ENCODE measurements at regions not wholly inside any gene's neighbourhood (a gene's known extent, or its start where the extent isn't known, plus 50 kb on each side); places are given as distances from the start of the nearest gene placed in this dataset.

DNA sequence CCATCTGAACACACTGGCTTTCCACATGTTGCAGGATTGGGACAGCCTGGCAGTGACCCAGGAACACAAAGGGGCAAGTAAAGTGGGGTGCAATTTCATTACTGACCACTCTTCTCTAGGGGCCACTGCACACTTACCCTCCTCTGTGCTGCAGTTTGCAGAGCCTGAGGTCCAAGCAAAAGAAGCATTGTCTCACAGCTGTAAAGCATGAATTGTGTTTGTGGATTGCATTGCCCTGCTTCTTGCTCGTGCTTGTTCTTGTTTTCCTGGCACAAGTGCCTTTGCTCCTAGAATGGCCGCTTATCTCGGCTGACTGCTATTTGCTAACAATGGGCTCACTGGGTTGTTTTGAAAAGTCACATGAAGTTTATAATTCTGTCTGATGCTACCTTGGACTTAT lies 209.1 kb upstream of the JADE1 start:
- no peak for DNase-seq

DNA sequence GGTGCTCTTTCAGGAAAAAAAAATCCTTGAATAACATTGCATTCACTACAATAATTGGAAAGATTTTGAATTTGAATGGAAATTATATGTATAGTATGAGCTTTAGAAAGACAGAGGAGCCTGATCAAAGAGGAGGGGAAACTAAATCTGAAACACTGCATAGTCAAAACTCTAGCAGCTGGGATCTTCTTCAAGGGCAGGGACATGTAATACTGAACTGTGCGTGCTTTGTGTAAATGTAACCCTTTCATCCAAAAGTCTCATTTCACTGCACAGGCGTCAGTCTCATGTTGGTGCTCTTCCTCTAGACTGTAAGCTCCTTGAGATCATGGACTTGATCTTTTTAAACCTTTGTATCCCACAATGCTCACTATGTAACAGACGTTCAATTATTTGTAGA lies 212.0 kb upstream of the JADE1 start:
- DNase-seq: no peak

DNA sequence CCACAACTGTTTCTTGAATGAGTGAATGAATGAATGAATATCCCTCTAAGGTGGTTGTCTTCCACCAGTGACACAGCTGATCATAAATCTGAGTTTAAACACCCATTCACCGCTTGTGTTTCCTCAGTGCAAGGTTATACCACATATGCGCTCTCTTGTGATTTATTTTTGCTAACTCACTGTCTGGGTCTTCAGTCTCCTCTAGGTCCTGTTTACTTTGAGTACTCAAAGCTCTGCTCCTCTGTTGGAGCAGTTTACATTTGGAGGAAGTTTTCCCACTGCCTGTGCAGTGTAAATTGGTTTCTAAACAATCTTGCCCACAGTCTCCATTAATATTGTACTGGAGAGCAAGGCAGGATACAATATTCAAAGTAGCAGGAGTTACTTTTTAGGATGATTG lies 212.6 kb upstream of the JADE1 start:
- no peak for DNase-seq

DNA sequence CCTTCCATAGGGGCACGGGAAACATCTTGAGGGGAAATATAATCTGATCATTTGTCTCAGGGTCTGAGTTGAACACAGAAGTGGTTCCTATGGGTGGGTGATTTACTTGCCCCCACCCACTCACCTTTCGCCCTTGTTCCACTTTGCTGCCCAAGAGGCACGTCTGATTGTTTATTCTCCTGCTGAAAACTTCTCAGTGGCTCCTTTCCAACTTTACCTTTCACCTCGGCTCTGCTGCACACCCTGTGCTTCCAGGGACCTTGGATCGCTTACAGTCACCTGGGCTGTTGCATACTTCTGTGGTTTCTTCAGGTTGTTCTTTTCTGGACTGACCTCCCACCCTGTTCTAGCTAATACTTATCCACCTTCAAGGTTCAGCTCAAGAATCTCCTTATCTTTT lies 213.4 kb upstream of the JADE1 start:
- DNase-seq: no peak

DNA sequence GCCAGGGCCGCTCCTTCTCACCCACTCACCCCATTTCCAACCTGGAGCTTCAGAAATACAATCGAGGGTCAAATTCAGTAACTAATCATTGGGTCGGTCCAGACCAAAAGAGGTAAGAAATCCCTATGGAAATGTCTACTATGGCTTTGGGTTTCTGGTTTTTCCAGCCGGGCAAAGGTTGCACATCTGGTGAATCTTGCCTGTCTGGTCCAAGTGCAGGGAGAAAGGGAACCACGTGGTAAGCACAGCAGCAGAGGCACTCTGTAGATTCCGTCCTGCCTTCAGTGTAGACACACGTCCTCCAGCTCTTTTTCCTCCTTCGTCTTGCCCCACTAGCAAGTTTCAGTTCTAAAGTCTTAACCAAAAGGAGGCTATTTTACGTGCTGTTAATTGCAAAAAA lies 218.0 kb upstream of the JADE1 start:
- no peak for DNase-seq

DNA sequence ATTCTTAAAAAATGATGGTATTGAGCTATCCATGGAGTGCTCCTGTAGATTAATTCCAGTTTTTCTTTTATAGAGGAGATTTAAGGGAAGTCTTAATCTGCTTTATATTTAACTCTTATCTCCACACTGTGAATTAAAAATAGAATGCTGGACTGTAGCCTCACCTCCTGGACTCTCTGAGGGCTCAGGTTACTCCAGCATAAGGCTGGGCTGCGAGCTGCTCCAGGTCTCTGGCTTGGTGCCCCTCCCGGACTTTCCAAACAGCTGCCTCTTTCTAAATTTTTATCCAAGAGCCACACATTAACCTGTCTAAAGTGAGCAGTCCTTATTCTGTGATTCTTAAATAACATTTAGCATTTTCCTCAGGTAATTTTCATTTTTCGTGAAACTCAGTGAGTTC lies 218.7 kb upstream of the JADE1 start:
- DNase-seq: no peak

DNA sequence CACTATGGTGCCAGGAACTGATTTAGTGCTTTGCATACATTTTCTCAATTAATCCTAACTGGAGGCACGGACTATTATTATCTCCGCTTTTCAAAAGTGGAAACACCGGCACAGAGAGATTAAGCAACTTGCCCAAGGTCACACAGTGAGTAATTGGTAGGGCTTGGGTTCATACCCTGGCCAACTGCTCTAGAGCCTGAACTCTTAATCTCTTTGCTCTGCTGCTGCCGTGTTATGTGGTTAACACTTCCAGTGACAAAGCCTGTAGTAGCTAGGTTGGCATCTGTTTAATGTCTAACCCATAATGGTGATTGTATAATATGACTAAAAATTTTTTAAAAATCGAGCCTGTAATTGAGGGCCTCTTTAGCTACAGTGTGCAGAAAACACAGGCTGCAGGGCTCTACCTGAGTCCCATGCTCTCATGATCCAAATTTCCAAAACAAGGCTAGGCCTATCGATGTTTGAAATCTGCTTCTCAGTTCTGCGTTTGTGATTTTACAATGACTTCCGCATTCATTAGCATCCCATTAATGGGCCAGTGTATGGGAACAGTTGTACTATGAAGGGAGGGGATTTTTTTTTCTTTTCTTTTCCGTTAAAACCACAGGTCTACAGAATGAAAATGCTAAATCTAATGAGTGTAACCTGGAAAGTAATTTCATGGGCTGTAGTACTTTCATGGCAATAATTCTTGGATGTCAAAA lies 219.3 kb upstream of the JADE1 start:
- no peak for DNase-seq

DNA sequence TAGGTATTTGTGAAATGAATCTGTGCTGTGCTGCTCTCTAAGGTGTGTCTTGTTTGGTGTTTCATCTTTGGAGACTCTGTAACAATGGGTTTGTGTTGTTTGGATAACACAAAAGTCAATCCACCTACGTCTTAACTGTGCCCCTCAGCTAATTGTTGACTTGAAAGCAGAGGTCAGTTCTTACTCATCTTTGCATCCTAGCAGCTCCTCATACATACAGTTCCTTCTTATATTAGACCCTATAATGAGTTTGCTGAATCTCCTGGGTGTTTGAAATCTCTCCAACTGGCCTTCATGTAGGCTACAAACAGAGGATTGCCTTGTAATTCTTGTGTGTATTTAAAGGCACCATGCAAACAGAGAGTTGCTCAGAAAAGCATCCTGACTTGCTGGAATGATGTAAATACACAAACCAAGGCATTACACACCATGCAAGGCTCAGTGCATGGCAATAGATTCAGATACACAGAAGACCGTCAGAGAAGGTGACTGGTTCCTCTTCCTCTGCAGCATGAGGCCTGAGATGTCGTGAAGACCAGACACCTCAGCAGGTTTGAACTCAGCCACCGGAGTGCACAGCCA lies 220.0 kb upstream of the JADE1 start:
- no peak for DNase-seq

DNA sequence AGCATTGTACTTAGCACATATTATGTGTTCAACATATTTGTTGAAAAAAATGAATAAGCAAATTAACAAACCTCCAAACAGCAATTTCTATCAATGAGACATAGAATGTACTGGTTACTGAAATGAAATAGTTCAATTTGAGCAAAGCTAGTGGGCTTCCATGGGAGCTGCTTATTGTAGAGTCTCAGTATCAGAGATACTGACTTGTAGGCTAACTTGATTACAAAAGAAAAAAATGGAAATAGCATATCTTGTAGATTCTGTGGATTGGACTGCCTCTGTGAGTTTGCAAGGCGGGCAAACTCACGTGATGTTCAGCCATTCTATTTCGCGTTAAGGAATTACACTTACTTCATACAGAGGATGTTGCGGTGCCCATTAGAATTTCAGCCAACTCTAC lies 222.1 kb upstream of the JADE1 start:
- DNase-seq: no peak

DNA sequence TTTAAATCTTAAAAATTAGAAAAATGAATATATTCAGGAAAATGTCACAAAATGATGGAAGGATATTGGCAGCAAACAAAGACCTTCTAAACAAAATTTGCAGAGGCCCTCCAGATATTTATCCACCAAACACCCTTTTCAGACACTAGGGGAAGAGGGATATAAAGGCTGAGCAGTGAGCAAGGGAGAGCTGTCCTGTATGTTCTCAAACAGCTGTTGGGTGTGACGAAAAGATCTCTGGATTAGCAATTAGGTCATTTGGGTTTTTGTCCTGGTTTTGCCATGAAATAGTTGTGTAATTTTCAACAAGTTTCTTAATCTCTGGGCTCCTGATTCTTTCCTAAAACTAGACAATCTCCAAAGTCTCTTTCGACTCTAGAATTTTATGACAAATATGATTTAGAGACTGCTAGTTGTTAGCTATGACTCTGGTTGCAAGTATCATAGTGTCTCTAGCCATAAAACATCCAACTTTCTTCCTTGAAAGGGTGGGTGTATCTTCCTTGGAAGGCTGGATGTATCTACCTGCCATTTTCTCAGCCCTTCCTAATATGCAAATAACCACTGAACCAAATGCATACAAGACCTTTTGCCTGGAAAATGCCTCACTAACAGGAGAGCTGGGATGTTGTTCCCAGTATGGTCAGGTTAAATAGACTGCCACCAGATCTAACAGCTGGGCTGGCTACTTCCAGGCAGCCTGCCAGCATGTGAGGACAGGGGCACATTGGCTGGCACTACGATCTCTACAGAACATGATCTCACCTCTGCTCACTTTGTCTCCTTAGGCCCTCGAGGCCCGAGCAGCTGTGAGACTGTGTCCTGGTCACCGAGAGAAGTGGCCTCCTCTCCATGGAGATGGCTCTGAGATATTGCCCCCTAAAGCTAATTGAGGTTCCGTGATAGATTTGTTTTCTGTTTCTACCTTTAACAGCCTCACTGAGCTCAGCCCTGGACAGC lies 225.5 kb upstream of the JADE1 start:
- DNase-seq: no peak

DNA sequence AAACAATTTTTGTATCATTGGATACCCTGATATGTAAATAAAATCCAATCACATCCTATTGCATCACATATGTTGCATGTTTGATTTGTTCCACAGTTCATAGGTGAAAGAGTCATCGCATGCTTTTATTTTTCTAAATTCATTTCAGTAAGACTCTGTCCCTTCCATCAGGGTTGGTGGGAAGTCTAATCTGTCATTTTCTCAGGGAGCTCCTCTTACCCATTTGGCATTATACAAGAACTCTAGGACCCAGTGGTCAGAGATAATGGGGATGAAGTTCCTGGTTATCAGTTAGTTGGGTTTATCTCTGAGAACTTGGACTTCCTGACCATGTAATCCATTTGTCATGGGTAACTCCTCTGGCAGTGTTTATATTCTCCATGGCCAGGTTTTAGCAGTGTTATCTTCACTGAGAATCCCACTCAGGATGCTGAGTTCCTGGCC lies 227.1 kb upstream of the JADE1 start:
- no peak for DNase-seq

DNA sequence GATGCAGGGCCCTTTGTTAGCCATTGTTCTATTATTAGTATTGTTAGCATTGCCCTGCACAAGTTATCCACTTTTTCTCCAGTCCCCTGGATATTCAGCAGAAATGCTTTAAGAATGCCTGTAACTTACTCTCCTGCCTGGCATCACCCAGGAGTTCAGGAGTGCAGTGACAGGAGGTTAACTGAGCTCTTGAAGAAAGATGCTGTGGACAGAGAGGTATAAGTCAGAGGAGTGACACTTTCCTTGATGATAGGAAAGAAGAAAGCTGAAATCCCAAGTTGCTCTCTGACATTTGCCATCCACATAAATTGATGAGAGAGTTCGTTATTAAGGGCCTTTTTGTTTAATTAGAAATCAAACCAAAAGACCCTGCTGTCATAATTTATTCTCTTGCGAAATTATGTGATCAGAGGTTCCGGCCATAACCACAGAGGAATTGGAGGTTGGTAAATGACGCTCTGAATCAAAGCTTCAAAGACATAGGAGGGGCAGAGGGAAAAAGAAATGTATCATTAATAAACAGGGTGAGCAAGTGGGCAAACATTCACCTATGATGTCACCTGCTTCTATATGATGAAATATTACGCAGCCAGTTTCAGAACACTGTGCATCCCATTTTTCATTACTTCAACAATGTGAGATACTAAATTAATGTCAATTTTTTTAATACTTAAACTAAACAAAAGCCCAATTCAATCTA lies 230.2 kb upstream of the JADE1 start:
- DNase-seq: no peak

DNA sequence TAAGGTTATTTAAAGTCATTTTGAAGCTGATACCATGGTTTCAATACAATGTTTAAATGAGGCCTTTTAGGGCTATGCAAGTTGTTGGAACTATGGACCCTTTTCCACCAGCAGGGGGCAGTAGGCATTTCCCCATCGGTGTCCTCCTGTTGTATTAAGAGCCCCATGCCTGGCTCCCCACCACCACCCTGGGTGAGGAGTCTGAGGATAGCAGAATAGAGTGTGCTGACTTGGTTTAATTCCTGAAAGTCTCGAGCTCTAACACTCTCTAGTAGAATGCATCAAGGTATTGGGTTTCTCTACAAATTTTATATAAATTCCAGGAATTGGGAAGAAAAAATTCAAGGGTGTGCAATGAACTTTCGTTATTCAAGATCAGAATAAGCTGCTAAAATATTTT lies 234.8 kb upstream of the JADE1 start:
- peak; percentile 39 for DNase-seq

DNA sequence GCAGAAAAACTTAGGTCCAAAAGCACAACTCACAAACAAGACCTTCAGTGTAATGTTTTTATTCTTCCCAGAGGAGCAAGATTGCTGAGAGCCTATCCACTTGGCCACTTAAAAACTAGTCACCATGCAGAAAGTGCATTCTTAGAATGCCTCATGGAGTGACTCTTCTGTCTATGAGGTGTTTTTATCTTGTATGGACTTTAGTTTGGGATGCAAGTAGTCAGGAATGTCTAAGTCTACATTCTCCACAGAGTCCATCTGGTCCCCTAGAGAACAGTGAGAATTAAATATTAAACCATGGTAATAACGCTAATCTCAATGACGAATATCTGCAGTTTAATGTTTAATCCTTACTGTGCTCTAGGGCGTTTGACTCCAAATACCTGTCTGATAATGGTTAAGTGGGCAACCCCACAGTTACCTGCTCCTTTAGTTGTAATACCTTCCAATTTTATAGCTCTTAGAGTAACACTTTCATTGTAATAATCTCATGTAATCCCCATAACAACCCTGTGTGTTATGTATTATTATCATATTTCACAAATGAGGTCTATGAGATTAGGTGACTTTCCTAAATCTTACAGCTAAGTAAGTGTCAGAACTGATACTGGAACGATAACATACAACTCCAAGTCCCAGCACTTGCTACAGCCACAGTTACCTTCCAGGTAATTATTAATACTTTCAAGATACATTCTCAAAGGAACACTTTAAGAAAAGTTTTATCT lies 235.6 kb upstream of the JADE1 start:
- no peak for DNase-seq

DNA sequence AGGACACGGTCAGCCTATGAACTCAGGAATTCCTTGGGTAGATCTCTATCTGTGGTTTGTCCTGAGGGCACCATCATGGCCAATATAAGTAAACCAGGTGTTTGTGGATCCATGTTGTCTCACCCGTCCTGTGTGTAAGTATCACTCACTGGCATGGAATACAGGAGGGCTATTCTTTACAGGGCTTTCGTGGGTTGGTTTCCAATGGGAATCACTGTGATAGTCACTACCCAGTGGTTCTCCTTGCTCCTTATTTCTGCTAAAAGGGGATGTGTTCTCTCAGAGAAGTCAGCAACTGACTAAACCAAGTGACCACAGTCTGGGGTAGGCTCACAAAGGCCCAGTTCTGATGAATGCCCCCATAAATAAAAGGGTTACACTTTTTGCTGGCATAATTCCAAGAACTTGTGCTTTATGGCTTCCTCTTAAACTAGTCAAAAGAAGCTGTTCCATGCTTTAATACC lies 236.7 kb upstream of the JADE1 start:
- DNase-seq: no peak

DNA sequence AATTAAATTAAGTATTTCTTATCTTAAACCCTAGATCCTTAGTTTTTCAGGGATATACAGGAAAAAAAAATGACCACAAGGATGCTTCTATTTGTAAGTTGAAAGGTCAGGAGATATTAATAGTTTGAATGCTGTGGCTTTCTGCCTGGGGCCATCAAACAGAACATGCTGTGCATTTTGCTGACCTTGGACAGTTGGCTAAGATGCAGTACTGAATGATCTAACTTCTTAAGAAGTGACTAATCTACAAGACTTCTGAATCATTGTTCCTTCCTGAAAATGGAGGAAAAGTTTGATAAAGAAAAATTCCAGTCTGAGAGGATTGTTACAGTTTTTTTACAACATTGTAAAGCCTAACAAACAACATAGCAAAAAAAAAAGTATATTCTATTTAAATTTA lies 237.8 kb upstream of the JADE1 start:
- DNase-seq: no peak

DNA sequence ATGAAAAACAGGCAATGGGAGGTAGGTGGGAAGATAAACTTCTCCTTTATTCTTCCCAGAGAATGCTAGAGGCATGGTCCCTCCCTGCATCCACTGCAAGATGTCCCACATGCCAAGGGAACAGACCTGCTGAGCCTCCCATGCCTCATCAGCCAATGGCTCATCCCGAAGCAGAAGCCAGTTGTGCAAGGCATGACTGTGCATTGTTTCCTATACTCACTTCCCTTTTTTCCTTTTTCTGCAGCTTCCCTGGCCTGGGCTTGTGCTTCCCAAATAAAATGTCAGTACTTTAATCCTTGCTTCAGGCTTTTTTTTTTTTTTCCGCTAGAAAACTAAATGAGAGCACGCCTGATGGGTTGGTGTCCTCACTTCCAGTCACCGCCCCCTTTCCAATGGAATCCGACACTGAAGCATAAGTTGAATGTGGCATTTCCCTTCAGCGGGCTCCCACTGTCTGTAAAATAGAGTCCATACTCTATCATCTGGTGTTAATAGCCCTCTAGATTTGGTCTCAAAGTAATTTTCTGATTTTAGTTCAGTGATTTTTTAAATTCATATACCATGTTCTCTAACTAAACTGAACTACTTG lies 239.0 kb upstream of the JADE1 start:
- no peak for DNase-seq

DNA sequence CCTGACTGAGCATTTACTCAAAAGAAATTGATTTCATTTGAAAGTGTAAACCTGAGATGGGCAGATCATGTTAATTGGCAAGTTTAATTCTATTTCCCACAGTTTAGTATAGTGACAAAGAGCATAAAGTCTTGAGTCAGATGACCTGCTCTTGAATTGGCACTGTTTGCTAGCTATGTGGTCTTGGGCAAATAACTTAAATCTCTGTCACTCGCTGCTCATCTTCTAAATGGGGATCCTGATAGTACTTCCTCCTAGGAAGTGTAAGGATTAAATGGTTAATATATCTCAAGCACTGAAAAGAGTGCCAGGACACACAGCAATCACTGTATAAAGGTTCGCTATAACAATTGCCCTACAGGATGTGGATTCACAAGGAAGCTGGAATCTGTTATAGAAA lies 242.8 kb upstream of the JADE1 start:
- DNase-seq: no peak

DNA sequence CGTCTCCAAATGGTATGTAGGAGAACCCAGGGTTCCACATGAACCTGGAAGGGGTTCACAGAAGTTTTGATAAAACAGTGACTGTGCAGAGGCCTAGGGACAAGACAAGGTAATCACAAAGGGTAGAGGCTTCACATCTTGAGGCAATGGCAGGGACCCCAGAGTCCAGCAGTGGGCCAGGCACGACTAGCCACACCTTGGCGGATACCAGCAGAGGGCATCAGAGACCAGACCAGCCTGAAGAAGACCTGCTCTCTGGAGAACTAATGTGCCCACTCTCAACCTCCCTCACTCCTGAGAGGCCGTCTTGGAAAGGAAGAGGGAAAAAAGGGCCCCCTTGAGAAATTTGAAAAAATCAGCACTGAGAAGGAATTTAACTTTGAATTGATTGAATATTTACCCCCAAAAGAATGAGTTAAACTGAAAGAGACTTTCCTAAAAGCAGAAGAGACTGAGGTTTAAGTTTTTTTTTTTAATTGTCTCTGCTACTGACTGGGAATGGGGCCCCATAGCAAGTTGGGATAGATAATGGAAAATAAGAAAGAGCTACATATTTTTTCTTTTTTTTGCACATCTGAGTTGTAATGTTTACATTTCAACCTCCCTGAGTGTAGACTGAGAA lies 243.8 kb upstream of the JADE1 start:
- peak; percentile 5 for DNase-seq

DNA sequence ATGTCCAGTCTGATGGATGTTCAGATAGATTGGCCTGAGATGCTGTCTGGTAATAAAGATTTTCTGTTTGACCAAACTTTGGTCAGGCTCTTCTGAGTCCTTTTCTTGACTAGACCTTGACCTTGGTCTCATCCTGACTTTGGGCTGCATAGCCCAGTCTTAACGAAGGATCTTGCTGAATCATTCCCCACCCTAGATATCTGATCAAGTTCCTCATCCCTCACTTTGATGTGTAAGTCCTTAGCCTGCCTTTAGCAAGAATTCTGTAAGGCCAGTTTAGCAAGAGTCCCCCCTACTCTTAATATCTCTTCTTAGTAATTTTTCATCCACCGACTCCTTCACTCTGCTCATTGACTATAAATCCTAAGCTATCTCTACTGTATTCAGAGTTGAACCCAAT lies 244.4 kb upstream of the JADE1 start:
- no peak for DNase-seq

DNA sequence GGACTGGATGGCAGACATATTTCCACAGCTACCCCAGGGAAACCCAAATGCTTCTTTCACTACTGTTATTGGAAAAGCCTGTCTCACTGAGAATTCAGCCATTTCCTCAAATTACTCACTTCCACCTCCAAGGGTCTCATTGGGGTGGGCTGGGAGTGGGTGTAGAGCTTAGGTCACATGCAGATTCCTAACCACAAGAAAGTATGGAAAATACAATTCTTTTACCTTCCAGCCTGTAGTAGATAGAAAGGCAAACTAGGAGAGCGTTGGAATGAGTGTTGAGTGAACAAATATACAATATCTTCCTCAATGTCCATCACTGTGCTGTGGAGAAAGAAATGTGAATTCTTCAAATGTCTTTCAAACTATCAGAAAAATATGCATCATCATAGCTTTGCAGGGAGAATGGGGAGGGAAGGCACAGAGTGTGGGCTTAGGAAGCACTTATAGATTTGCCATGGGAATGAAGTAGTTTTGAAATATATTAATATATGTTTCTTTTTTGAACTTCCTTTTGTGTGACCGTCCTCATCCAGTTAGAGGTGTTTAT lies 245.3 kb upstream of the JADE1 start:
- no peak for DNase-seq
